HG02852 (cell line): ENCODE measurements at regions not wholly inside any gene's neighbourhood (a gene's known extent, or its start where the extent isn't known, plus 50 kb on each side); places are given as distances from the start of the nearest gene placed in this dataset.
"Not testable (repeated sequence)": the region's sequence is repeated elsewhere in the genome, so short reads cannot be mapped to it uniquely, and the experiment has no call there.

Experiments used
- ATAC-seq: cut with Tn5 transposase; IDR thresholded peaks from one replicate; pipeline ENCODE4 v1.9.1; 2021; ENCODE audit warnings: mild to moderate bottlenecking, moderate library complexity; ENCODE audit not compliant: unreplicated experiment

- ATAC-seq: no peak
These were observed 134.0 kb upstream of the SPATS2L start for GRCh38 chr2:200172521-200172920.

GRCh38 chr2:200172944-200173581 lies 133.4 kb upstream of the SPATS2L start:
- ATAC-seq: no peak

- no peak for ATAC-seq
These were observed 132.8 kb upstream of the SPATS2L start for GRCh38 chr2:200173691-200174090.

GRCh38 chr2:200174433-200175216 lies 131.9 kb upstream of the SPATS2L start:
- no peak for ATAC-seq

- ATAC-seq: no peak
These were observed 128.3 kb upstream of the SPATS2L start for GRCh38 chr2:200177971-200178911.

GRCh38 chr2:200179151-200179550 lies 127.3 kb upstream of the SPATS2L start:
- ATAC-seq: no peak

GRCh38 chr2:200180943-200181342 lies 125.5 kb upstream of the SPATS2L start:
- no peak for ATAC-seq

GRCh38 chr2:200181755-200182154 lies 124.7 kb upstream of the SPATS2L start:
- ATAC-seq: no peak

GRCh38 chr2:200184748-200185627 lies 121.5 kb upstream of the SPATS2L start:
- no peak for ATAC-seq

GRCh38 chr2:200185628-200186000 lies 120.9 kb upstream of the SPATS2L start:
- no peak for ATAC-seq

- ATAC-seq: no peak
These were observed 120.5 kb upstream of the SPATS2L start for GRCh38 chr2:200186002-200186401.

- ATAC-seq: no peak
These were observed 117.6 kb upstream of the SPATS2L start for GRCh38 chr2:200188876-200189275.

GRCh38 chr2:200189964-200190363 lies 116.5 kb upstream of the SPATS2L start:
- ATAC-seq: no peak

- no peak for ATAC-seq
These were observed 113.2 kb upstream of the SPATS2L start for GRCh38 chr2:200193331-200193730.

- ATAC-seq: peak; percentile 56
These were observed 112.7 kb upstream of the SPATS2L start for GRCh38 chr2:200193791-200194190.

GRCh38 chr2:200194746-200195145 lies 111.7 kb upstream of the SPATS2L start:
- no peak for ATAC-seq

GRCh38 chr2:200199005-200199404 lies 107.5 kb upstream of the SPATS2L start:
- ATAC-seq: no peak

- no peak for ATAC-seq
These were observed 106.8 kb upstream of the SPATS2L start for GRCh38 chr2:200199576-200200263.

- not testable (repeated sequence) for ATAC-seq
These were observed 104.7 kb upstream of the SPATS2L start for GRCh38 chr2:200201839-200202238.

- ATAC-seq: no peak
These were observed 103.1 kb upstream of the SPATS2L start for GRCh38 chr2:200203381-200203827.
